Neural progenitor cell (in vitro differentiated cells): ENCODE measurements at regions not wholly inside any gene's neighbourhood (a gene's known extent, or its start where the extent isn't known, plus 50 kb on each side); places are given as distances from the start of the nearest gene placed in this dataset.

Source experiments
- DNase-seq: peaks from one replicate; pipeline ENCODE4 v3.0.0-alpha.2; 2016; ENCODE audit warnings: low spot score
- H2AFZ ChIP-seq: fragments of 200-600 bp; sonication (generic); replicated peaks from 2 replicates; pipeline ENCODE4 v1.6.1; 2016; ENCODE audit warnings: antibody characterized with exemption
- H3F3A ChIP-seq: fragments of 200-600 bp; sonication (generic); 2 replicates; pipeline ENCODE4 v1.6.1; 2016; ENCODE audit warnings: antibody characterized with exemption, low read depth
- H3K27ac ChIP-seq: fragments of 200-600 bp; sonication (generic); 2 replicates; pipeline ENCODE4 v1.5.1; 2016; ENCODE audit warnings: mild to moderate bottlenecking
- H3K27me3 ChIP-seq: fragments of 200-600 bp; sonication (generic); 2 replicates; pipeline ENCODE4 v1.6.1; 2016; ENCODE audit warnings: mild to moderate bottlenecking, moderate library complexity
- H3K36me3 ChIP-seq: fragments of 200-600 bp; sonication (generic); 2 replicates; pipeline ENCODE4 v1.5.1; 2016
- H3K4me1 ChIP-seq: fragments of 200-600 bp; sonication (generic); 2 replicates; pipeline ENCODE4 v1.6.1; 2016; ENCODE audit warnings: mixed run types
- H3K4me2 ChIP-seq: fragments of 200-600 bp; sonication (generic); 2 replicates; pipeline ENCODE4 v1.6.1; 2016
- H3K4me3 ChIP-seq: fragments of 200-600 bp; sonication (generic); 2 replicates; pipeline ENCODE4 v1.5.1; 2016
- H3K79me2 ChIP-seq: fragments of 200-600 bp; sonication (generic); 2 replicates; pipeline ENCODE4 v1.6.1; 2016; ENCODE audit warnings: low read depth
- H3K9ac ChIP-seq: fragments of 200-600 bp; sonication (generic); 2 replicates; pipeline ENCODE4 v1.6.1; 2016
- H3K9me3 ChIP-seq: fragments of 200-600 bp; sonication (generic); 2 replicates; pipeline ENCODE4 v1.5.1; 2016; ENCODE audit warnings: low read depth
- H4K20me1 ChIP-seq: fragments of 200-600 bp; sonication (generic); 2 replicates; pipeline ENCODE4 v1.6.1; 2016; ENCODE audit warnings: low read depth
- H3K27ac Mint-ChIP-seq: 3 replicates; pipeline ENCODE4 v1.8.0; 2021; ENCODE audit warnings: mixed read lengths
- H3K27me3 Mint-ChIP-seq: 2 replicates; pipeline ENCODE4 v1.8.0; 2022; ENCODE audit warnings: low read depth, mild to moderate bottlenecking, inconsistent platforms, moderate library complexity, mixed read lengths; ENCODE audit not compliant: insufficient read depth
- H3K36me3 Mint-ChIP-seq: 3 replicates; pipeline ENCODE4 v1.8.0; 2021; ENCODE audit warnings: mixed read lengths
- H3K4me1 Mint-ChIP-seq: 3 replicates; pipeline ENCODE4 v1.8.0; 2021; ENCODE audit warnings: mixed read lengths
- H3K4me3 Mint-ChIP-seq: 3 replicates; pipeline ENCODE4 v1.8.0; 2021; ENCODE audit warnings: mild to moderate bottlenecking, moderate library complexity, mixed read lengths
- H3K9me3 Mint-ChIP-seq: 3 replicates; pipeline ENCODE4 v1.8.0; 2020; ENCODE audit warnings: mixed read lengths
- EZH2 ChIP-seq: fragments of 200-600 bp; sonication (generic); IDR thresholded peaks from 2 replicates; pipeline ENCODE4 v1.6.1; 2017; ENCODE audit warnings: antibody characterized with exemption, mild to moderate bottlenecking, moderate library complexity
- EZH2phosphoT487 ChIP-seq: fragments of 200-600 bp; sonication (generic); IDR thresholded peaks from 2 replicates; pipeline ENCODE4 v1.6.1; 2017; ENCODE audit warnings: antibody characterized with exemption
- TF ChIP-seq, protein P1 (sequence below): fragments of 200-600 bp; sonication (generic); IDR thresholded peaks from 2 replicates; pipeline ENCODE4 v1.5.1; 2017; ENCODE audit warnings: antibody characterized with exemption, mild to moderate bottlenecking

DNA sequence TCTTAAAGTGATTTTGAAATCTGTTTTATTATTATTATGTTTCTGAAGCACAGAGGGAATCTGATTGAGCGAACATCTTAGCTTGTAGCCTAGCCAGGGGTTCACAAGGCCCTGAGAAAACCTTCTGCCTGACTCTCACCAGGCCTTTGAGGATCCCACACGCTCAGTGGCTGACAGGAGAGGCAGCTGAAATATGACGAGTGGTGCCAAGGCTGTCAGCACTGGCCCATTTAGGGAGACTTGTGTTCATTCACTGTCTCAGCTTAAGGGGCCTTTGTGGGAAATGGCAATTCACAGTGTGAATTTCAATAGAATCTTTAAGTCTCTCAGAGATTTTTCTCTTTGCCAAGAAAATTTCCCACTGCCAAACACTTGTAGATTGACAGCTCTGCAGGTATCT is 770.9 kb downstream of the TUSC7 start:
- no peaks in the 10 kb centered on the region for H3F3A ChIP-seq
- TF ChIP-seq EZH2phosphoT487 (no peak), EZH2 (no peak)
- TF ChIP-seq, protein P1, sequence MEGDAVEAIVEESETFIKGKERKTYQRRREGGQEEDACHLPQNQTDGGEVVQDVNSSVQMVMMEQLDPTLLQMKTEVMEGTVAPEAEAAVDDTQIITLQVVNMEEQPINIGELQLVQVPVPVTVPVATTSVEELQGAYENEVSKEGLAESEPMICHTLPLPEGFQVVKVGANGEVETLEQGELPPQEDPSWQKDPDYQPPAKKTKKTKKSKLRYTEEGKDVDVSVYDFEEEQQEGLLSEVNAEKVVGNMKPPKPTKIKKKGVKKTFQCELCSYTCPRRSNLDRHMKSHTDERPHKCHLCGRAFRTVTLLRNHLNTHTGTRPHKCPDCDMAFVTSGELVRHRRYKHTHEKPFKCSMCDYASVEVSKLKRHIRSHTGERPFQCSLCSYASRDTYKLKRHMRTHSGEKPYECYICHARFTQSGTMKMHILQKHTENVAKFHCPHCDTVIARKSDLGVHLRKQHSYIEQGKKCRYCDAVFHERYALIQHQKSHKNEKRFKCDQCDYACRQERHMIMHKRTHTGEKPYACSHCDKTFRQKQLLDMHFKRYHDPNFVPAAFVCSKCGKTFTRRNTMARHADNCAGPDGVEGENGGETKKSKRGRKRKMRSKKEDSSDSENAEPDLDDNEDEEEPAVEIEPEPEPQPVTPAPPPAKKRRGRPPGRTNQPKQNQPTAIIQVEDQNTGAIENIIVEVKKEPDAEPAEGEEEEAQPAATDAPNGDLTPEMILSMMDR, result no peak
- H3K79me2 ChIP-seq, result no peaks in the 10 kb centered on the region
- no peaks in the 10 kb centered on the region for H3K9me3 ChIP-seq
- Mint-ChIP-seq H3K9me3 (no peaks in the 10 kb centered on the region), H3K27ac (no peak overlapping the region), H3K4me3 (no peak overlapping the region), H3K4me1 (peaks cover 11% of the 10 kb centered on the region), H3K36me3 (no peaks in the 10 kb centered on the region), H3K27me3 (no peaks in the 10 kb centered on the region)
- H3K4me2 ChIP-seq, result no peak overlapping the region
- no peak overlapping the region for H3K9ac ChIP-seq
- no peak for DNase-seq
- no peaks in the 10 kb centered on the region for H3K36me3 ChIP-seq
- H3K4me3 ChIP-seq, result no peak overlapping the region
- H4K20me1 ChIP-seq, result no peaks in the 10 kb centered on the region
- H3K27ac ChIP-seq, result no peak overlapping the region
- H3K27me3 ChIP-seq, result no peaks in the 10 kb centered on the region
- H2AFZ ChIP-seq, result no peak overlapping the region
- peaks cover 6% of the 10 kb centered on the region for H3K4me1 ChIP-seq

DNA sequence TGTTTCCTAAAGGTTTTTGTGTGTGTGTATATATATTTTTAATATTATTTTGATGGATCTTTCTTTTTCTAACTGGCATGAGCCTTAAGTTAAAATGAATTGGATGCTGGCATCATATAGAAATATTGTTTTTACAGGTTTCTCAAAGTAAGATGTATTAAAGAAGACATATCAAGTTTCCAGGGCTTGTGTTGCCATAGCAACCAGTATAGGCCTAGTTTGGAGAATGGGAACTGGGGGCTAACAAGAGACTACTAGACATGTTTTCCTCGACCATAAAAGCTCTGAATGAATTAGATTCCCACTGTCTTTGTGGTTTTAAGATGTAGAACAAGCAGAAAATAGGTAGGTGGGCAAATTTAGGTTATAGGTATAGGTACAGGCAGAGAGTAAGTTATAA is 771.4 kb downstream of the TUSC7 start:
- TF ChIP-seq, protein P1, result no peak
- TF ChIP-seq EZH2phosphoT487, result no peak
- Histone ChIP-seq H2AFZ (no peak overlapping the region), H3K4me1 (peaks cover 6% of the 10 kb centered on the region), H3K4me2 (no peak overlapping the region), H4K20me1 (no peaks in the 10 kb centered on the region), H3K36me3 (no peaks in the 10 kb centered on the region), H3K27ac (no peak overlapping the region), H3F3A (no peaks in the 10 kb centered on the region), H3K4me3 (no peak overlapping the region), H3K27me3 (no peaks in the 10 kb centered on the region), H3K79me2 (no peaks in the 10 kb centered on the region), H3K9ac (no peak overlapping the region), H3K9me3 (no peaks in the 10 kb centered on the region)
- no peak for DNase-seq
- no peak overlapping the region for H3K4me3 Mint-ChIP-seq
- no peaks in the 10 kb centered on the region for H3K27me3 Mint-ChIP-seq
- no peak overlapping the region for H3K27ac Mint-ChIP-seq
- H3K9me3 Mint-ChIP-seq, result no peaks in the 10 kb centered on the region
- no peaks in the 10 kb centered on the region for H3K36me3 Mint-ChIP-seq
- peaks cover 11% of the 10 kb centered on the region for H3K4me1 Mint-ChIP-seq

DNA sequence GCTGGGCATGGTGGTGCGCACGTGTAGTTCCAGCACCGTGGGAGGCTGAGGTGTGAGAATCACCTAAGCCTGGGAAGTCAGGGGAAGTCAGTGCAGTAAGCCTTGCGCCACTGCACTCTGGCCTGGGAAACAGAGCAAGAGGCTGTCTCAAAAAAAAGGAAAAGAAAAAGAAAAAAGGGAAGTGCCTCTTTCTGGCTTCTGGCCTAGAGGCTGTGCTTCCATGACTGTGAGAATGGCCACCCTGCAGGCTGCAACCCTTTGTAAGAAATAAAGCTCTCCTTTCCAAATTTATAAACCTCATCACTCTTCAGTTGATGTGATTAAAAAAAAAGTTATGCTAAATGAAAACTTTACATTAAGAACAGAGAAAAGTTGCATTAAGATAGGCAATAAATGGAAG is 774.3 kb downstream of the TUSC7 start:
- Histone ChIP-seq H2AFZ (no peak overlapping the region), H3K9ac (no peak overlapping the region)
- H3K4me3 Mint-ChIP-seq, result no peak overlapping the region

More for the DNA sequence above, 774.3 kb downstream of the TUSC7 start:
- H3K4me3 ChIP-seq, result no peak overlapping the region
- TF ChIP-seq EZH2phosphoT487 (no peak), EZH2 (no peak)
- TF ChIP-seq, protein P1, result no peak
- no peak overlapping the region for H3K4me2 ChIP-seq
- H4K20me1 ChIP-seq, result no peaks in the 10 kb centered on the region
- Mint-ChIP-seq H3K4me1 (peaks cover 20% of the 10 kb centered on the region), H3K27ac (no peak overlapping the region), H3K36me3 (no peaks in the 10 kb centered on the region), H3K27me3 (no peaks in the 10 kb centered on the region), H3K9me3 (no peaks in the 10 kb centered on the region)
- no peak overlapping the region for H3K27ac ChIP-seq
- no peaks in the 10 kb centered on the region for H3K9me3 ChIP-seq
- no peaks in the 10 kb centered on the region for H3F3A ChIP-seq
- H3K4me1 ChIP-seq, result peaks cover 16% of the 10 kb centered on the region
- no peaks in the 10 kb centered on the region for H3K79me2 ChIP-seq
- H3K27me3 ChIP-seq, result no peaks in the 10 kb centered on the region
- no peak for DNase-seq
- no peaks in the 10 kb centered on the region for H3K36me3 ChIP-seq
